Neuron (in vitro differentiated cells): ENCODE measurements at regions not wholly inside any gene's neighbourhood (a gene's known extent, or its start where the extent isn't known, plus 50 kb on each side); places are given as distances from the start of the nearest gene placed in this dataset.

ENCODE experiments used
- H2AFZ ChIP-seq: one replicate; pipeline ENCODE4 v1.6.1; 2013; ENCODE audit warnings: low read depth, mild to moderate bottlenecking, inconsistent platforms, low read length, moderate library complexity
- H3K27me3 ChIP-seq: one replicate; pipeline ENCODE4 v1.6.1; 2013; ENCODE audit warnings: low read length; ENCODE audit not compliant: insufficient read depth
- H3K36me3 ChIP-seq: one replicate; pipeline ENCODE4 v1.6.1; 2013; ENCODE audit warnings: low read length; ENCODE audit not compliant: insufficient read depth
- H3K4me1 ChIP-seq: one replicate; pipeline ENCODE4 v1.6.1; 2013; ENCODE audit warnings: low read length; ENCODE audit not compliant: insufficient read depth
- H3K4me3 ChIP-seq: 2 replicates; pipeline ENCODE4 v1.5.1; 2013; ENCODE audit warnings: mild to moderate bottlenecking, low read length, moderate library complexity
- H3K9me3 ChIP-seq: one replicate; pipeline ENCODE4 v1.6.1; 2013; ENCODE audit warnings: low read length

DNA sequence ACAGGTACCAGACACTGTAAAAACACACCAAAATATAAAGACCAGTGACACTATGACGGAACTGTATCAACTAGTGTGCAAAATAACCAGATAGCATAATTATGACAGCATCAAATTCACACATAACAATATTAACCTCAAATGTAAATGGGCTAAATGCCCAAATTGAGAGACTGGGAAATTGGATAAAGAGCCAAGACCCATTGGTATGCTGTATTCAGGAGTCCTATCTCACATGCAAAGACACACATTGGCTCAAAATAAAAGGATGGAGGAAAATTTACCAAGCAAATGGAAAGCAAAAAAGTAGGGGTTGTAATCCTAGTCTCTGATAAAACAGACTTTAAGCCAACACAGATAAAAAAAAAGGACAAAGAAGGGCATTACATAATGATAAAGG, 416.3 kb upstream of the ZNF608 start:
- Histone ChIP-seq H3K9me3 (peaks cover 6% of the 10 kb centered on the region), H3K36me3 (no peaks in the 10 kb centered on the region), H3K4me3 (no peak overlapping the region), H2AFZ (no peak overlapping the region), H3K4me1 (no peaks in the 10 kb centered on the region), H3K27me3 (no peaks in the 10 kb centered on the region)

- H3K36me3 ChIP-seq = no peaks in the 10 kb centered on the region
- H3K9me3 ChIP-seq = peaks cover 2% of the 10 kb centered on the region
- no peaks in the 10 kb centered on the region for H3K27me3 ChIP-seq
- H3K4me1 ChIP-seq = peaks cover 3% of the 10 kb centered on the region
- no peak overlapping the region for H3K4me3 ChIP-seq
- no peak overlapping the region for H2AFZ ChIP-seq
These were observed 423.0 kb upstream of the ZNF608 start for GRCh38 chr5:125169396-125169795.

GRCh38 chr5:125171641-125172040, 425.2 kb upstream of the ZNF608 start:
- Histone ChIP-seq H3K4me1 (peaks cover 3% of the 10 kb centered on the region), H3K36me3 (no peaks in the 10 kb centered on the region), H3K4me3 (no peak overlapping the region), H2AFZ (no peak overlapping the region), H3K27me3 (no peaks in the 10 kb centered on the region), H3K9me3 (peaks cover 2% of the 10 kb centered on the region)

DNA sequence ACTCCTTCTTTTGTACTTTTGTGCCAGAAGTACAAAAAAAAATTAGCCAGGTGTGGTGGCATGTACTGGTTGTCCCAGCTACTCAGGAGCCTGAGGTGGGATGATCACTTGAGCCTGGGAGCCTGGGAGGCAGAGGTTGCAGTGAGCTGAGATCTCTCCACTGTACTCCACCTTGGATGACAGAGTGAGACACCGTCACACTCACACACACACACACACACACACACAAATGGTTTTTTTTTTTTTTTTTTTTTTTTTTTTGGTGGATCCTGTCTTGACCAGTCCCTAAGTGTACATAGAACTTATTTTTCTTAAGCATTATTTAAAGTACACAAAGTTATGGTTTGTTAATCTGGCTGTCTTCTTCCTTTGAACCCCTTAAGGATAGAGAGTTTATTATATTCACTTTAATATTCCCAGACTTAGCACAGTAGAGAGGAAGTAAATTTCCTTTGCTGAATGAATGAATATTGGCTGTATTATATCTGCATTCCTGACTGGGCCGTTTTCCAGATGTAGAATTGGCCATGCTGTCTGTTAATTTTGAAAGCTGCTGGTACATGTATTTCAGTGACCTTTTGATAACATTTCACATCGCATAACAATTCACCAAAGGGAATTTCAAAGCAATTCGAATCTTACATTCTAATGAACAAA, 429.0 kb upstream of the ZNF608 start:
- Histone ChIP-seq H3K9me3 (no peaks in the 10 kb centered on the region), H3K4me3 (no peak overlapping the region), H3K27me3 (no peaks in the 10 kb centered on the region), H2AFZ (no peak overlapping the region), H3K4me1 (peaks cover 3% of the 10 kb centered on the region), H3K36me3 (no peaks in the 10 kb centered on the region)

DNA sequence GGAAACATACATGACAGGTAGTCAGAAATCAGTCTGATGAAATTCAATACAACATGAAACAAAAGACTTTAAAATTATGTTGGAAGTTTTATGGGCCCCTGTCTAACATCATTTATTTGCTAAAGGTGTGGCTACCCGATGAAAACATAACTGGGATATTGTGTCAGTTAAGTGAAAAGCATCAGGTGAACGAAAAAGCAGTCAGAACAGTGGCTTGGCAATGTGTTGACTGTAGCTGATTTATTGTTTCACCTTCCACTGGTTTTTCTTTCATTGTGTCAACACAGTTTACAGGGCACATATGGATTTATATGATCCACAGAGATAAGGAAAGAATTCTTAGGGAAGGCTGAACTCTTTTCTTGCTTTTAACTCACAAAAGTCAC, 429.6 kb upstream of the ZNF608 start:
- H3K9me3 ChIP-seq = no peaks in the 10 kb centered on the region
- H2AFZ ChIP-seq = no peak overlapping the region
- H3K27me3 ChIP-seq = no peaks in the 10 kb centered on the region
- no peaks in the 10 kb centered on the region for H3K36me3 ChIP-seq
- H3K4me1 ChIP-seq = peaks cover 3% of the 10 kb centered on the region
- no peak overlapping the region for H3K4me3 ChIP-seq

- no peaks in the 10 kb centered on the region for H3K4me1 ChIP-seq
- no peaks in the 10 kb centered on the region for H3K9me3 ChIP-seq
- no peaks in the 10 kb centered on the region for H3K36me3 ChIP-seq
- H3K27me3 ChIP-seq = no peaks in the 10 kb centered on the region
- no peak overlapping the region for H3K4me3 ChIP-seq
- H2AFZ ChIP-seq = no peak overlapping the region
These were observed 430.9 kb upstream of the ZNF608 start for GRCh38 chr5:125177340-125177739.

DNA sequence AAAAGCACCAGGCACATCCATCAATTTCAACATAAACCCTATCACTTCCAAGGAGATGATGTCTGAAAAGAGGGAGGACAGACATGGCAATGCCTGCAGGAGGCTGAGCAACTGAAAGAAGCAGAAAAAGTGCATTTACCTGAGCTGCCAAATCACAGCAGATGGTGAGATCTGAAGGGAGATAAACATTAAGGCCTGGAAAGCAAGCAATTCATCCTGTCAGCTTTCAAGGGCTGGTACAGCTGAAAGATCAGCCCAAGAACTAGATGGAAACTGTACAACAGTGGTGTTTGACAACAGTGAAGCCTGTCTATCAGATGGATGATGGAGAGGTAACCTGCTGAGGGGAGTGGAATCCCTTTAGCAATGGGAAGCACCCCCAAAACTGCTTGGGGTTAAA, 433.2 kb upstream of the ZNF608 start:
- Histone ChIP-seq H2AFZ (no peak overlapping the region), H3K4me3 (no peak overlapping the region), H3K36me3 (no peaks in the 10 kb centered on the region), H3K27me3 (no peaks in the 10 kb centered on the region), H3K9me3 (peaks cover 1% of the 10 kb centered on the region), H3K4me1 (no peaks in the 10 kb centered on the region)

DNA sequence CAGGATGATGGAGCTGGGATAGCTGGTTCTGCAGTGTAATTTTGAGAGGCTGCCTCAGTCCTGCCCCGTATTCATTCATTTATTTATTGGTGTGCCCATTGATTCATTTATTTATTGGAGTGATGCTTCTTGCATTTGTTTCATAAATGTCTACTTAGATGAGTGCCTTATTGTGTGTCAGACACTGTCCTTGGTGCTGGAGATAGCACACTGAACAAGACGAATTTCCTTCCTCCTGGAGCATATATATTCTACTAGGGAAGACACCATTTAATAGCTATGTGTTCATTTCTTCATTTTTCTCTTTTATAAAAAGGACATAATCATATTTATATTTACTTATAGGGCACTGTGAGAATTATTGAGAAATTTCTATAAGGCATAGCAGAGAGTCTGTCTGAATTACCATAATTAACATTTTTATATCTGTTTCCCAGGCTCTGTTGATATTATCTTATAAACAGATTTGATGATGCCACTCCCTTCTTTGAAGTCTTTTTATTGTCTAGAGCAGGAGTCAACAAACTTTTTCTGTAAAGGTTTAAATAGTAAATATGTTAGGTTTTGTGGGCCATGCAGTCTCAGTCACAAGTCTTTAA, 433.9 kb upstream of the ZNF608 start:
- no peaks in the 10 kb centered on the region for H3K4me1 ChIP-seq
- H3K9me3 ChIP-seq = peaks cover 2% of the 10 kb centered on the region
- H2AFZ ChIP-seq = no peak overlapping the region

DNA sequence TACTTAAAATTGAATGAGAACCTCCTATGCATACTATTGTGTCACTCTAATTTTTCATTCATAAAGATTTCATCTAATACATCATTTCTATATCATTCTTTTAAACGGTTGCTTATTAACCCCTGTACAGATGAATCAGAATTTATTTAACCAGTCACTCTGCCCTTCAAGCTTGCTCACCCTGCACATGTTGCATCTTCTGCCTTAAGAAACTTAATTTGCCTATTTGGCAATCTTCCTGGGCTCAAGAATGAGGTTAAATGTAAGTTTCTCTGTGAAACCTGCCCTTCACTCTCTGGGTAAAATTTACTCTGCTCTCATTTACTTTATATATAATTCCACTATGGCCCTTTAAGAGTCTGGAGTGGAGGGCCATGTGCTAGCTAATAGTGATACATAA, 434.7 kb upstream of the ZNF608 start:
- Histone ChIP-seq H3K27me3 (no peaks in the 10 kb centered on the region), H3K4me3 (no peak overlapping the region), H2AFZ (no peak overlapping the region), H3K36me3 (no peaks in the 10 kb centered on the region), H3K9me3 (peaks cover 2% of the 10 kb centered on the region), H3K4me1 (no peaks in the 10 kb centered on the region)

More for the DNA sequence above, 433.9 kb upstream of the ZNF608 start:
- no peaks in the 10 kb centered on the region for H3K27me3 ChIP-seq
- H3K4me3 ChIP-seq = no peak overlapping the region
- H3K36me3 ChIP-seq = no peaks in the 10 kb centered on the region

DNA sequence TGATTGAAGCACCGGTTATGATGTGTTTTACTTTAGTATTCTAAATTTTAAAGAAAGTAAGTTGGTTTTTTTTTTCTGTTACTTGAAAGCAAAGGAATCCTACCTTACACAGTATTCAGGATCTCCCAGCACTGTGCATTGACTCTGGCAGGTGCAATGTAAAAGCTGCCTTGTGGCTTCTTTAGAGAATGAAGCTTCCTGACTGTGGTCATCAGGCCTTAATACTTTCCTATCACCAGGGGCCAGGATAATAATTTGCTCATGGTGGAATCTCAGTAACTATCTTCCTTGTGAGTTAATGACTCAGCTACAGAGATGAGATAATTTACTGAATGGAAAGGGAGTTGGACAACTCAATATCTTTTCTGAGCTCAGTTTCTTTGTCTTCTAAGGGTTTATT, 435.5 kb upstream of the ZNF608 start:
- Histone ChIP-seq H3K4me3 (no peak overlapping the region), H3K9me3 (peaks cover 2% of the 10 kb centered on the region), H3K4me1 (no peaks in the 10 kb centered on the region), H3K36me3 (no peaks in the 10 kb centered on the region), H2AFZ (no peak overlapping the region), H3K27me3 (no peaks in the 10 kb centered on the region)

GRCh38 chr5:125185740-125186139, 439.3 kb upstream of the ZNF608 start:
- Histone ChIP-seq H3K4me3 (no peak overlapping the region), H3K36me3 (no peaks in the 10 kb centered on the region), H3K9me3 (peaks cover 2% of the 10 kb centered on the region), H2AFZ (no peak overlapping the region), H3K4me1 (peaks cover 27% of the 10 kb centered on the region), H3K27me3 (no peaks in the 10 kb centered on the region)

DNA sequence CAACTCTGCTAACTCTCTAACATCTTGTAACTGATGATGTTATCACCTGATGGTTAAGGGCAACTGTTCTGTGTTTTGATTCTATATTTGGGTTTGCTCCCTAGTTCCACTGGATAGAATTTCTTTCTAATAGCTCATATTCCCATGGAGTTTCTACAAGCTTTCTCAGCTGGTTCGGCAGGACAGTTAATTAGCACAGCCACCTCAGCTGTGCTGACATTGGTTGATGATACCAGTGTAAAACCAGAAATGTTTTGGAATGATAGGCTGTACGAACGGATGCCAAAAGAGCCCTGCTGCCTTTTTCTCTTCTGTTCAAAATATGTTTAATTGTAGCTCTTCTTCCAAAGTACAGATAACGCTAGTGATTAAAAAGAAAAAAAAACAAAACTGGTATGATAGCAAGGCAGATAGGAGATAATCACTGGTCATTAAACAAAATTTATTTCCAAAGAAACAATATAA, 440.5 kb upstream of the ZNF608 start:
- Histone ChIP-seq H3K4me3 (no peak overlapping the region), H3K9me3 (peaks cover 2% of the 10 kb centered on the region), H3K27me3 (no peaks in the 10 kb centered on the region), H2AFZ (no peak overlapping the region), H3K36me3 (no peaks in the 10 kb centered on the region), H3K4me1 (peaks cover 39% of the 10 kb centered on the region)

- Histone ChIP-seq H3K4me1 (peaks cover 45% of the 10 kb centered on the region), H3K36me3 (no peaks in the 10 kb centered on the region), H3K27me3 (no peaks in the 10 kb centered on the region), H3K4me3 (no peak overlapping the region), H3K9me3 (peaks cover 2% of the 10 kb centered on the region), H2AFZ (no peak overlapping the region)
These were observed 443.1 kb upstream of the ZNF608 start for GRCh38 chr5:125189531-125189941.
